Gastroesophageal sphincter (tissue), 3 donors: ENCODE measurements at regions not wholly inside any gene's neighbourhood (a gene's known extent, or its start where the extent isn't known, plus 50 kb on each side); places are given as distances from the start of the nearest gene placed in this dataset.

Source experiments
- POLR2AphosphoS5 ChIP-seq: sonication (generic); formaldehyde crosslinking; IDR thresholded peaks from one replicate; pipeline ENCODE4 v1.6.1; 2017; ENCODE audit warnings: antibody characterized with exemption
- TF ChIP-seq, protein P1 (sequence below), 4 experiments: fragments of 200-600 bp in 2 of 4; fragments of 450-650 bp in 2 of 4; sonication (generic) in 1 of 4; IDR thresholded peaks; one replicate each; pipeline ENCODE4 v1.5.1; 2017 to 2019; ENCODE audit warnings: antibody characterized with exemption in 4 of 4, mild to moderate bottlenecking in 2 of 4, moderate library complexity in 2 of 4

DNA sequence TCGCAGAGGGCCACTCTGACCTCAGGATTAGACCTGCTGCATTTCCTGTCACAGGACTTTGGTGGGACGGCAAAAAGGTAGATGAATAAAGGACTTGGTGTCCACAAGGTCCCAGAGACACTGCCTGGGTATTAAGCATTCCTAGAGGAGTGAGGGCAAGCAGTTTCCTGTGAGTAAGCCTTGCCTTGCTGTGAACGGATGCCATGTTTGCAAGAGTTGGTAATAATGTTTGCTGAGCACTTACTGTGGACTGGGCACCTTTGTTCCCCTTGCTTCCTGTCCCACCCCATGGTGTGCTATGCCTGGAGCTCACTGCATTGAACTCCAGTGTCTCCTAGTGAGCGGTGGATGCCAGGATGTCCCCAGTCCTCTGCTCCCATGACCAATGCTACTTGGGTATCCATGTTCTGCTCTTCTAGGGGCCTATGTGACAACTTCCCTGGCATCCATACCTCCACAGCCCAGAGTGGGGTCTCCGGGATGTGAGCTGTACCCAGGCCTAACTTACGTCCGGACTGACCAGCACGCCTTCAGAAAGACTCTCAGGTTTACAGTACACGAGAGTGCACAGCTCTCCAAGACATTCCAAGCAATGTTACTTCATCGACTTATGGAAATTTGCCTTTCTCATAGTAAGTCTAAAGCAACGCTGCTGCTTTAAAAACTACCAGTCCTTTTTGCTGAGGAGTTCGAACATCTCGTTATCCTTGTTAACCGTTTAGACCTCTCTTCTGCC is 95.5 kb upstream of the MSX1 start:
- no peak for TF ChIP-seq POLR2AphosphoS5
- TF ChIP-seq, protein P1, sequence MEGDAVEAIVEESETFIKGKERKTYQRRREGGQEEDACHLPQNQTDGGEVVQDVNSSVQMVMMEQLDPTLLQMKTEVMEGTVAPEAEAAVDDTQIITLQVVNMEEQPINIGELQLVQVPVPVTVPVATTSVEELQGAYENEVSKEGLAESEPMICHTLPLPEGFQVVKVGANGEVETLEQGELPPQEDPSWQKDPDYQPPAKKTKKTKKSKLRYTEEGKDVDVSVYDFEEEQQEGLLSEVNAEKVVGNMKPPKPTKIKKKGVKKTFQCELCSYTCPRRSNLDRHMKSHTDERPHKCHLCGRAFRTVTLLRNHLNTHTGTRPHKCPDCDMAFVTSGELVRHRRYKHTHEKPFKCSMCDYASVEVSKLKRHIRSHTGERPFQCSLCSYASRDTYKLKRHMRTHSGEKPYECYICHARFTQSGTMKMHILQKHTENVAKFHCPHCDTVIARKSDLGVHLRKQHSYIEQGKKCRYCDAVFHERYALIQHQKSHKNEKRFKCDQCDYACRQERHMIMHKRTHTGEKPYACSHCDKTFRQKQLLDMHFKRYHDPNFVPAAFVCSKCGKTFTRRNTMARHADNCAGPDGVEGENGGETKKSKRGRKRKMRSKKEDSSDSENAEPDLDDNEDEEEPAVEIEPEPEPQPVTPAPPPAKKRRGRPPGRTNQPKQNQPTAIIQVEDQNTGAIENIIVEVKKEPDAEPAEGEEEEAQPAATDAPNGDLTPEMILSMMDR (IDR thresholded peaks at IDR 0.05) = no peak
